Thoracic aorta (tissue), 2 donors: ENCODE measurements at regions not wholly inside any gene's neighbourhood (a gene's known extent, or its start where the extent isn't known, plus 50 kb on each side); places are given as distances from the start of the nearest gene placed in this dataset.

Experiments used
- ATAC-seq: fragments of 150-250 bp; one replicate; pipeline ENCODE4 v1.8.0; 2017; ENCODE audit warnings: low read depth; ENCODE audit not compliant: insufficient number of reproducible peaks, low FRiP score
- DNase-seq: peaks from one replicate; pipeline ENCODE4 v3.0.0-alpha.2; 2020; ENCODE audit warnings: low spot score
- H3K27ac ChIP-seq, 2 donors: fragments of 200-600 bp; sonication (generic); 1 replicate in 1 of 2; 2 replicates in 1 of 2; pipeline ENCODE4 v1.5.1; 2016; ENCODE audit warnings: mild to moderate bottlenecking in 2 of 2, moderate library complexity in 2 of 2
- H3K27me3 ChIP-seq: fragments of 200-600 bp; sonication (generic); replicated peaks from 2 replicates; pipeline ENCODE4 v1.6.0; 2016; ENCODE audit warnings: mild to moderate bottlenecking; ENCODE audit not compliant: insufficient read depth
- H3K36me3 ChIP-seq: fragments of 200-600 bp; sonication (generic); one replicate; pipeline ENCODE4 v1.5.1; 2016
- H3K4me1 ChIP-seq, 2 donors: fragments of 200-600 bp; sonication (generic); 1 replicate in 1 of 2; 2 replicates in 1 of 2; pipeline versions ENCODE4 v1.5.1 to v1.6.0; 2016; ENCODE audit warnings: low read depth in 2 of 2, mild to moderate bottlenecking in 1 of 2; ENCODE audit not compliant: control insufficient read depth in 1 of 2
- H3K4me3 ChIP-seq: fragments of 200-600 bp; sonication (generic); 2 replicates; pipeline ENCODE4 v1.5.1; 2016; ENCODE audit warnings: mild to moderate bottlenecking
- H3K9me3 ChIP-seq: fragments of 200-600 bp; sonication (generic); 2 replicates; pipeline ENCODE4 v1.5.1; 2016
- TF ChIP-seq, protein P1 (sequence below): fragments of 200-600 bp; sonication (generic); IDR thresholded peaks from one replicate; pipeline ENCODE4 v1.5.1; 2019; ENCODE audit warnings: antibody characterized with exemption

GRCh38 chr17:72536788-72537187 lies 416.0 kb downstream of the SOX9 start:
- no peaks in the 10 kb centered on the region for H3K27me3 ChIP-seq

DNA sequence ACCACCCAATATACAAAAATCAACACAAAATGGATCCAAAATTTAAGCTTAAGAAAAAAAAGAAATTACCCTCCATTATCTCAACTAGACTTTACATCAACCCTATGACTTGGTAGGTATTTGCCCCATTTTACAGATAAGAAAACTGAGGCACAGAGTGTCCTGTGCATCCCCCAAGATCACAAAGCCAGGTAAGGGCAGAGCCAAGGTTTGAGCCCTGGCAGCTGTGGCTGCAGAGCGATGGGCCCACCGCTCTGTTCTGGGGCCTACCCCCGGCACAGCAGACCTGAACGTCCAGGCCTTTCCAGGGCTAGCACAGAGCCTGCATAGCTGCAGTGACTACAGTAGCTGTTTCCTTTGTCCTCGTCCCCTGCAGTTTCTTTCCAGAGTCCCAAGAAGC lies 417.6 kb downstream of the SOX9 start:
- ATAC-seq (no peak), DNase-seq (no peak)
- Histone ChIP-seq H3K4me1 (peaks cover 0 to 5% of the 10 kb centered on the region in 2 donors), H3K4me3 (no peak overlapping the region), H3K9me3 (no peaks in the 10 kb centered on the region), H3K36me3 (no peaks in the 10 kb centered on the region), H3K27ac (no peak overlapping the region), H3K27me3 (no peaks in the 10 kb centered on the region)
- TF ChIP-seq, protein P1, sequence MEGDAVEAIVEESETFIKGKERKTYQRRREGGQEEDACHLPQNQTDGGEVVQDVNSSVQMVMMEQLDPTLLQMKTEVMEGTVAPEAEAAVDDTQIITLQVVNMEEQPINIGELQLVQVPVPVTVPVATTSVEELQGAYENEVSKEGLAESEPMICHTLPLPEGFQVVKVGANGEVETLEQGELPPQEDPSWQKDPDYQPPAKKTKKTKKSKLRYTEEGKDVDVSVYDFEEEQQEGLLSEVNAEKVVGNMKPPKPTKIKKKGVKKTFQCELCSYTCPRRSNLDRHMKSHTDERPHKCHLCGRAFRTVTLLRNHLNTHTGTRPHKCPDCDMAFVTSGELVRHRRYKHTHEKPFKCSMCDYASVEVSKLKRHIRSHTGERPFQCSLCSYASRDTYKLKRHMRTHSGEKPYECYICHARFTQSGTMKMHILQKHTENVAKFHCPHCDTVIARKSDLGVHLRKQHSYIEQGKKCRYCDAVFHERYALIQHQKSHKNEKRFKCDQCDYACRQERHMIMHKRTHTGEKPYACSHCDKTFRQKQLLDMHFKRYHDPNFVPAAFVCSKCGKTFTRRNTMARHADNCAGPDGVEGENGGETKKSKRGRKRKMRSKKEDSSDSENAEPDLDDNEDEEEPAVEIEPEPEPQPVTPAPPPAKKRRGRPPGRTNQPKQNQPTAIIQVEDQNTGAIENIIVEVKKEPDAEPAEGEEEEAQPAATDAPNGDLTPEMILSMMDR = no peak

More at GRCh38 chr17:72536788-72537187, 416.0 kb downstream of the SOX9 start:
- no peak overlapping the region for H3K4me3 ChIP-seq
- peaks cover 0 to 5% of the 10 kb centered on the region in 2 donors for H3K4me1 ChIP-seq
- no peak overlapping the region for H3K27ac ChIP-seq
- TF ChIP-seq, protein P1 = no peak
- ATAC-seq (no peak), DNase-seq (no peak)
- no peaks in the 10 kb centered on the region for H3K36me3 ChIP-seq
- no peaks in the 10 kb centered on the region for H3K9me3 ChIP-seq

- H3K4me1 ChIP-seq = peaks cover 0 to 5% of the 10 kb centered on the region in 2 donors
- no peaks in the 10 kb centered on the region for H3K27me3 ChIP-seq
- no peak for DNase-seq
- no peaks in the 10 kb centered on the region for H3K36me3 ChIP-seq
- no peaks in the 10 kb centered on the region for H3K9me3 ChIP-seq
- ATAC-seq = no peak
- no peak overlapping the region for H3K27ac ChIP-seq
- TF ChIP-seq, protein P1 = no peak
- no peak overlapping the region for H3K4me3 ChIP-seq
Measured at GRCh38 chr17:72538901-72539352, 418.1 kb downstream of the SOX9 start.

GRCh38 chr17:72539981-72540897 lies 419.4 kb downstream of the SOX9 start:
- no peaks in the 10 kb centered on the region for H3K9me3 ChIP-seq
- H3K4me3 ChIP-seq = peak overlapping the region; percentile 37
- H3K36me3 ChIP-seq = no peaks in the 10 kb centered on the region
- DNase-seq (no peak), ATAC-seq (peak; percentile 88)
- TF ChIP-seq, protein P1 = peak; percentile 90
- peaks cover 0 to 5% of the 10 kb centered on the region in 2 donors for H3K4me1 ChIP-seq
- no peaks in the 10 kb centered on the region for H3K27me3 ChIP-seq
- no peak overlapping the region for H3K27ac ChIP-seq

GRCh38 chr17:72542317-72542716 lies 421.5 kb downstream of the SOX9 start:
- Histone ChIP-seq H3K27me3 (no peaks in the 10 kb centered on the region), H3K4me3 (no peak overlapping the region), H3K4me1 (peaks cover 0 to 5% of the 10 kb centered on the region in 2 donors), H3K27ac (no peak overlapping the region), H3K9me3 (no peaks in the 10 kb centered on the region), H3K36me3 (no peaks in the 10 kb centered on the region)
- no peak for DNase-seq
- ATAC-seq = no peak
- TF ChIP-seq, protein P1 = no peak
